Amygdala (tissue), 56 donors: ENCODE measurements at regions not wholly inside any gene's neighbourhood (a gene's known extent, or its start where the extent isn't known, plus 50 kb on each side); places are given as distances from the start of the nearest gene placed in this dataset.

ENCODE experiments used
- DNase-seq, 56 donors: peaks; one replicate each; lab custom pipeline; 2025; lab: John Stamatoyannopoulos, UW

- DNase-seq, result no peak
Observed at GRCh38 chr10:36712695-36713094, 412.7 kb upstream of the ANKRD30A start.

GRCh38 chr10:36711361-36711760 is 414.0 kb upstream of the ANKRD30A start:
- no peak for DNase-seq

- no peak for DNase-seq
Observed at GRCh38 chr10:36704124-36704523, 421.3 kb upstream of the ANKRD30A start.

- DNase-seq, result peak in 6 of 56 donors; percentile 4 to 43 (median 14)
Observed at GRCh38 chr10:36703179-36703578, 422.2 kb upstream of the ANKRD30A start.

GRCh38 chr10:36700123-36700522 is 425.3 kb upstream of the ANKRD30A start:
- no peak for DNase-seq

GRCh38 chr10:36692759-36693158 is 432.6 kb upstream of the ANKRD30A start:
- no peak for DNase-seq

GRCh38 chr10:36688717-36689116 is 436.7 kb upstream of the ANKRD30A start:
- no peak for DNase-seq

GRCh38 chr10:36683421-36683820 is 442.0 kb upstream of the ANKRD30A start:
- DNase-seq, result no peak

GRCh38 chr10:36681751-36682632 is 443.4 kb upstream of the ANKRD30A start:
- DNase-seq, result no peak

GRCh38 chr10:36679554-36679953 is 445.8 kb upstream of the ANKRD30A start:
- peak in 4 of 56 donors; percentile 1 to 18 (median 10) for DNase-seq

- DNase-seq, result no peak
Observed at GRCh38 chr10:36677431-36677768, 448.0 kb upstream of the ANKRD30A start.

- DNase-seq, result no peak
Observed at GRCh38 chr10:36676756-36677430, 448.5 kb upstream of the ANKRD30A start.

GRCh38 chr10:36676321-36676720 is 449.1 kb upstream of the ANKRD30A start:
- DNase-seq, result no peak

- DNase-seq, result no peak
Observed at GRCh38 chr10:36675458-36675880, 449.9 kb upstream of the ANKRD30A start.

- DNase-seq, result no peak
Observed at GRCh38 chr10:36671607-36672006, 453.8 kb upstream of the ANKRD30A start.

- DNase-seq, result no peak
Observed at GRCh38 chr10:36670621-36671402, 454.6 kb upstream of the ANKRD30A start.

GRCh38 chr10:36669615-36670352 is 455.6 kb upstream of the ANKRD30A start:
- DNase-seq, result peak in 5 of 56 donors; percentile 5 to 15 (median 7)

- no peak for DNase-seq
Observed at GRCh38 chr10:36666451-36666850, 458.9 kb upstream of the ANKRD30A start.

GRCh38 chr10:36662571-36662970 is 462.8 kb upstream of the ANKRD30A start:
- DNase-seq, result no peak

- DNase-seq, result no peak
Observed at GRCh38 chr10:36650274-36650673, 475.1 kb upstream of the ANKRD30A start.
